H1 (cell line): ENCODE measurements at regions not wholly inside any gene's neighbourhood (a gene's known extent, or its start where the extent isn't known, plus 50 kb on each side); places are given as distances from the start of the nearest gene placed in this dataset.

Source experiments
- EZH2 ChIP-seq: fragments of 200-600 bp; sonication (generic); IDR thresholded peaks from 2 replicates; pipeline ENCODE4 v1.7.1; 2012; ENCODE audit warnings: low read depth, mild to moderate bottlenecking, moderate library complexity, low read length, inconsistent platforms; ENCODE audit not compliant: severe bottlenecking
- POLR2A ChIP-seq, 2 experiments: IDR thresholded peaks; 1 replicate in 1 of 2; 2 replicates in 1 of 2; pipeline ENCODE4 v1.6.1; 2011; ENCODE audit warnings: low read depth in 2 of 2, low read length in 2 of 2, mild to moderate bottlenecking in 2 of 2; ENCODE audit errors: control extremely low read depth in 1 of 2
- TF ChIP-seq, protein P1 (sequence below), 3 experiments: IDR thresholded peaks; 1 replicate in 2 of 3; 2 replicates in 1 of 3; pipeline versions ENCODE4 v1.5.1 to v1.6.1; 2011; ENCODE audit warnings: low read length in 3 of 3, mild to moderate bottlenecking in 3 of 3, inconsistent platforms in 2 of 3, low read depth in 1 of 3, moderate library complexity in 1 of 3; ENCODE audit not compliant: insufficient read depth in 1 of 3; ENCODE audit errors: control extremely low read depth in 1 of 3

DNA sequence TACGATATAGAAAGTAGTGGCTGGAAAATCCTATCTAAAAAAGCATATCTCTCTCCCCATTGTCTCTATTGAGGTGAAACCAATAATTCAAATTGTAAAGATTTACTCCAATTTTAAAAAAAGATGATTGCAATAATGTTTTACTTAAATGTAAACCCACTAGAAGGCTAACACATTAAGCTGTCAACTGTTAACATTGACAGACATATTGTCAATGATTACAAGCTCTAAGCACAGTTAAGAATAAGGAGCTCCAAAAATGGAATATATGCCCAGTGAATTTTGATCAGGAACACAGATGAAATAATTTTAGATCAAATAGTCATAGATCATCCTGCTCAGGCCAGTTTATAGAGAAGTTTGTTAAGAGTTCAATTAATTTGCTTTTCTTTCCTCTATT is 123.6 kb upstream of the NETO1 start:
- TF ChIP-seq, protein P1, sequence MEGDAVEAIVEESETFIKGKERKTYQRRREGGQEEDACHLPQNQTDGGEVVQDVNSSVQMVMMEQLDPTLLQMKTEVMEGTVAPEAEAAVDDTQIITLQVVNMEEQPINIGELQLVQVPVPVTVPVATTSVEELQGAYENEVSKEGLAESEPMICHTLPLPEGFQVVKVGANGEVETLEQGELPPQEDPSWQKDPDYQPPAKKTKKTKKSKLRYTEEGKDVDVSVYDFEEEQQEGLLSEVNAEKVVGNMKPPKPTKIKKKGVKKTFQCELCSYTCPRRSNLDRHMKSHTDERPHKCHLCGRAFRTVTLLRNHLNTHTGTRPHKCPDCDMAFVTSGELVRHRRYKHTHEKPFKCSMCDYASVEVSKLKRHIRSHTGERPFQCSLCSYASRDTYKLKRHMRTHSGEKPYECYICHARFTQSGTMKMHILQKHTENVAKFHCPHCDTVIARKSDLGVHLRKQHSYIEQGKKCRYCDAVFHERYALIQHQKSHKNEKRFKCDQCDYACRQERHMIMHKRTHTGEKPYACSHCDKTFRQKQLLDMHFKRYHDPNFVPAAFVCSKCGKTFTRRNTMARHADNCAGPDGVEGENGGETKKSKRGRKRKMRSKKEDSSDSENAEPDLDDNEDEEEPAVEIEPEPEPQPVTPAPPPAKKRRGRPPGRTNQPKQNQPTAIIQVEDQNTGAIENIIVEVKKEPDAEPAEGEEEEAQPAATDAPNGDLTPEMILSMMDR (IDR thresholded peaks at IDR 0.05; ENCODE audit: control extremely low read depth in 1 of 3, insufficient read depth in 1 of 3, low read depth in 1 of 3, low read length in 3 of 3): no peak
- TF ChIP-seq EZH2 (no peak), POLR2A (IDR thresholded peaks at IDR 0.05; ENCODE audit: control extremely low read depth in 1 of 2, low read depth in 2 of 2, low read length in 2 of 2) (no peak)
